Fibroblast of skin of left quadriceps (primary cell): ENCODE measurements at regions not wholly inside any gene's neighbourhood (a gene's known extent, or its start where the extent isn't known, plus 50 kb on each side); places are given as distances from the start of the nearest gene placed in this dataset.
"Not testable (repeated sequence)": the region's sequence is repeated elsewhere in the genome, so short reads cannot be mapped to it uniquely, and the experiment has no call there.

ENCODE experiments used
- DNase-seq, 2 experiments: peaks; one replicate each; pipeline ENCODE4 v3.0.0-alpha.2; 2013; ENCODE audit warnings: low read depth in 2 of 2

DNA sequence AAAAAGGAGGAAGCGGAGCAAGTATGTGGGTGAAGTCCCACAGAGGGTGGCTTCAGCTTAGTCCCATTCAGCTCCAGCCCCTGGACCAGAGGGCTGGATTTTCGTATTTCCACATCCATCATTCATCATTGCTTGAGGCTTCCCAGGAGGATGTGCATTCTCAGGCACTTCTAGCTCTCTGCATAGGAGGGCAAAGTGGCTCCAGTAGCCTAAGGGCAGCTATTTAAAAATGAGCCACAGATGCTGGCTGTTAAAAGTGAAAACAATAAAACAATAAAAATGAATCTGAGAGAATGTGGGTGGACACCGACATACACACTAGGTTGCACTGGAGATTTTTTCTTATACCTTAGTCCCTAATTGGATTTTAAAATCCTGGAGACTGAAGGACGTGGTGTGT lies 629.2 kb upstream of the ZNF385D start:
- DNase-seq: no peak

DNA sequence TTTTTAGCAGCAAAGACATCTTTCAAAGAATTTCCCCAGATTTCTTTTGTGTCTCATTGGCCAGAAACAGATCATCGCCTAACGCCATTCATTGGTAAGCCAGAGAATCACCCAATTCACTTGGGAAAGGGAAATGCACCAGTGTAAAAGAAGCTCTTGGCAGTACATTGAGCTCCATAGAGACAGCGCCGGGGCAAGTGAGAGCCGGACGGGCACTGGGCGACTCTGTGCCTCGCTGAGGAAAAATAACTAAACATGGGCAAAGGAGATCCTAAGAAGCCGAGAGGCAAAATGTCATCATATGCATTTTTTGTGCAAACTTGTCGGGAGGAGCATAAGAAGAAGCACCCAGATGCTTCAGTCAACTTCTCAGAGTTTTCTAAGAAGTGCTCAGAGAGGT lies 630.6 kb upstream of the ZNF385D start:
- not testable (repeated sequence) for DNase-seq

DNA sequence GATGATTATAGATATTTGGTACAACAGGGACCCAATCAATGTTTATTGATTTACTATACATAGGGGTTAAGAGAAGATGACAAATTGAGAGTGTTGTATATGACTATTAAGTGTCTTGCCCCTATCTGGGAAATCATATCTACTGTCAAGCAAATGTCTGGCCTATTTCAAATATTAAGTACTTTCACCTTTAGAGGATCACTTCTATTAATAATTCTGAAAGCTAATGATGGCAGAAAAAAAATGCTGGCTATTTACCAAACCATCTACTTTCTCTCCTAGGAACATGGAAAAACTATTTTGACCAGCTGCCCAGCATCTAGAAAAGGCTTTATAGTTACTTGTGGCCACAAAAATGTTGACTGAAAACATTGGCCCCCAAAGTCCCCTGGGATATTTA lies 632.3 kb upstream of the ZNF385D start:
- DNase-seq: no peak

DNA sequence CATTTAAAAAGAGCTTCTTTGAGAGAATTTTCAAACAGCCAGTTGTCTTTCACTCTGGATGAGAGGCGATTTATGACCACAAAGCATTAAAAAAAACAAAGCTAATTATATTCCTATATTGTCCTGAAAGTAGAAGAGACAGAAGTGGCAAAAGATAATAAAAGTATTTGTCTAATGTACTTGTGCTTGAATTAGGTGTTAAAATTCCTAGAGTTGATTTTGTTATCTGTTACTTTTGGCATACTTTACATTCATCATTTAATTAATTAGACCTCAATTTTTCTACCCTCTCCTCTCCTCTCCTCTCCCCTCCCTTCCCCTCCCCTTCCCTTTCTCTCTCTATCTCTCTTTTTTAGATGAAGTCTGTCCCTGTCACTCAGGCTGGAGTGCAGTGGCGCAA lies 635.1 kb upstream of the ZNF385D start:
- no peak for DNase-seq

DNA sequence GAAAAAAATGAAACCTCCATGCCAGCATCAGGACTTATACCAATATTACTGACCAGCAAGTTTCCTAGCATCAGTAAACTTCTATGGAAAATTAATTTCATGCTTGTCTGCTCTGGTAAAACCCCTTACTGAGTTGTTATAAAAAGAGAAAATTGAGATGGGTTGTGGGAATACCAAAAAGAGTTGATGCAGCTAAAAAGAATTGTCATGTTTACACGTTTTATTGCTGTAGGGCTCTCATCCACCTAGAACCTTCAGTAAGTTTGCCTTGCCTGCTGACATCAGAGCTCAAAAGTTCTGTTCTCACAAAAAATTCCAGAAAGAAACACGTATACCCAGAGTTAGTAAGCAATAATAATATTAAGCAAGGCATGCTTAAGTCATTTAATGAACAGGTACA lies 641.3 kb upstream of the ZNF385D start:
- DNase-seq: no peak

DNA sequence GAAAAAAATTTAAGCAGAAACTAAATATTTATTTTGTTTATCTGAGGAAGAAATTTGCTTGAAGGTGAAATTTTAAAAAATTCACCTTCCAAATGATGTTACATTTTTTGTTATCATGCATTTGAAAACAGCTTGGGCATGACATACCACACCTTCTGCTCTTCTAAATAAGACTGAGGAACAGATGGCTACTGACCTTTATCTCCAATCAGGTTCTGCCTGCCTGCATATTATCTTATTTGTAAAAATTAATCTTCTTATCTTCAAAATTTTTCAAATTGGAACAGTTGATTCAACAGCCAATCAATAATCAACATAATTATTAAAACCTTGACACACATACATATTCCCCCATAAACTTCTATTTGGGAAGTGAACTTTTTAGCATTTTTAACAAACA lies 641.8 kb upstream of the ZNF385D start:
- DNase-seq: no peak

DNA sequence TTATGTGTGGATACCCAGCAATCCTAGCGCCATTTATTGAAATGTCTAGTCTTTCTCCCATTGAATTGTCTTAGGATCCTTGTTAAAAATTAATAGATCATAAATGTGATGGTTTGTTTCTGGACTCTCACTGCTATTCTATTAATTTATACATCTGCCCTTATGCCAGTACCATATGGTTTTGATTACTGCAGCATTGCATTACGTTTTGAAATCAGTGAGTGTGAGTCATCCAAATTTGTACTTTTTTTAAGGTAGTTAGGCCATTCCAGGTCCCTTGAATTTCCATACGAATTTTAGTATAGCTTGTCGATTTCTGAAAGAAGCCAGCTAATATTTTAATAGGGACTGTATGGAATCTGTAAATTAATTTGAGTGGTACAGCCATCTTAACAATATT lies 648.6 kb upstream of the ZNF385D start:
- DNase-seq: peak; percentile 13 to 20

DNA sequence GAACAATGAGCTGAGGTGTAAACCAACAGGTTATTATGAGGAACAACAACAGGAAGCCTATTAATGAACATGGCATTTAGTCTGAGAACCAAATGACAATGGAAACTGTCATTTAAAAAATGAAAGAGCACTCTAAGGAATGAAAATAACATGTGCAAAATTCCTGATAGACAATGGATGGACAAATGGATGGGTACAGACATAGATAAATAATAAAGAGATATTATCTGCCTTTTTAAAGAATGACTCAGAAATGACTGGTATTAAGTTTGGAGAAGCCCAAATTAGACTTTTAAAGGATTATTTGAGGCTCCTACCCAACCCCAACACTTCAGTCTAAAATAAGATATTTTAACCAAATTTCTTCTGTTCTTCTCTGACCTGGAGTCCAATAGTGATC lies 650.5 kb upstream of the ZNF385D start:
- DNase-seq: no peak

DNA sequence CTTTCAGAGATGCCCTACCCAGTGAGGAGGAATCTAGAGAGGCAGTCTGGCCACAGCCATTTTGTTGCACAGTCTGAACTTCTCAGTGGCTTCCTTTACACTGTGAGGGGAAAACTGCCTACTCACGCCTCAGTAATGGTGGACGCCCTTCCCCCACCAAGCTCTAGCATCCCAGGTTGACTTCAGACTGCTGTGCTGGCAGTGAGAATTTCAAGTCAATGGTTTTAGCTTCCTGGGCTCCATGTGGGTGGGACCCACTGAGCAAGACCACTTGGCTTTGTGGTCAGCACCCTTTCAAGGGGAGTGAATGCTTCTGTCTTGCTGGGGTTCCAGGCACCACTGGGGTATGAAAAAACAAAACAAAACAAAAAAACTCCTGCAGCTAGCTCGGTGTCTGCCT lies 663.2 kb upstream of the ZNF385D start:
- DNase-seq: no peak

DNA sequence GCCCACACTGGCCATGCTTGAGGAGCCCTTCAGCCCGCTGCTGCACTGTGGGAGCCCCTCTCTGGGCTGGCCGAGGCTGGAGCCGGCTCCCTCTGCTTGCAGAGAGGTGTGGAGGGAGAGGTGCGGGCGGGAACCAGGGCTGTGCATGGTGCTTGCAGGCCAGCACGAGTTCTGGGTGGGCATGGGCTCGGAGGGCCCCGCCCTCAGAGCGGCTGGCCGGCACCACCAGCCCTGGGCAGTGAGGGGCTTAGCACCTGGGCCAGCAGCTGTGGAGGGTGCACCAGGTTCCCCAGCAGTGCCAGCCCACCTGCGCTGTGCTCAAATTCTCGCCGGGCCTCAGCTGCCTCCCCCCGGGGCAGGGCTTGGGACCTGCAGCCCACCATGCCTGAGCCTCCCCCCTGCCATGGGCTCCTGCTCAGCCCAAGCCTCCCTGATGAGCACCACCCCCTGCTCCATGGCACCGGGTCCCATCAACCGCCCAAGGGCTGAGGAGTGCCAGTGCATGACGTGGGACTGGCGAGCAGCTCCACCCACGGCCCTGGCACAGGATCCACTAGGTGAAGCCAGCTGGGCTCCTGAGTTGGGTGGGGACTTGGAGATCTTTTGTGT lies 665.9 kb upstream of the ZNF385D start:
- DNase-seq: not testable (repeated sequence)

DNA sequence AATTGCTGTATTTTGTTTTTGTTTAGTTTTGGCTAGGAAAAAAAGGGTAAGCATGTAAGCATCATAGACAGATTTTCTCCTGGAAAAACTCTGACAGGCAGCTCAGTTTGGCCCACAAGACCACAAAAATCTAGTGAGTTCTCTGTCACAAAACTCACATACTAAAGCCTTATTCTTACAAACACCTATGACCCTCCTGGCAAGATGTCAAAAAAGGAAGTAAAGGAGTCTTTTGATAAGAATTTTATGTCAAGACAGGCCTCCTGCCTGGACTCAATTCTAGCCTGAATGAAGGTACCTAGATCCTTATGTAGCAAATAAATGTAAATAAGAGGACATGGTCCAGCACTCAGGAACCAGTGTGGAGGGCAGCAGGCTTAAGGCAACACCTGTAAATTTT lies 668.3 kb upstream of the ZNF385D start:
- DNase-seq: no peak

DNA sequence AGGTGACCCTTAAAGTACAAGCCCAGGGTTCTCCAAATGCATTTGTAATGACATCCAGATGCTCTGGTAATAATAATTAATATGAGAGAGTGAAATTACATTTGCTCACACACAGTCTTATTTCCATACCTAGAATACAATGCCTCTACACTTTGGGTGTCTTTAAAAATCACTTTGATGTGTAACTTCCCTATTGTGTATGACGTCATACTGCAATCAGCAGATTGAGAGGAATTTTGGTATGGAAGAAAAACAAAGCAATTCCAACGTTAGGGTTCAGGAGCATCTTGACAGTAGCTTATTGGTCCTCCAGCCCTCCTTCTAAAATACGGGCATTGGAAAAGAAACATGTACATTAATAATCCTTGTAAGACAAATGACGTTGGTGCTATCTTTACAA lies 670.6 kb upstream of the ZNF385D start:
- DNase-seq: no peak

DNA sequence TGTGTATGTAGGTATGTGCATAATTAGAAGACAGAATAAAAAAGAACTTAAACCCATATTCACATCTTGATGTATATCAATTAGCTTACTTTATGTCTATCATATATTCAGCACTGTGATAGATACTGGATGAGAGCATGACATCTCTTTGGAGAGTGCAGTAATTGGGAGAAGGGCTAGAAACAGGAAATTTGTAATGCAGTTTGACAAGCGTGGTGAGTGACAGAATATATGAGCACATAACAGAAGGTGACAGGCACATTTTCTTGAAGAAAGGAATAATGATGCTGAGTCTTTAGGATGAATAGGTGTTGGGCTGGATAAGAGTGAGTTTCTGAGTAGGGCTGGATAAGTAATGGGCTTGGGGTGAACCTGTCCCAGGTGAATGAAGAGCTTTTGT lies 680.3 kb upstream of the ZNF385D start:
- DNase-seq: no peak

DNA sequence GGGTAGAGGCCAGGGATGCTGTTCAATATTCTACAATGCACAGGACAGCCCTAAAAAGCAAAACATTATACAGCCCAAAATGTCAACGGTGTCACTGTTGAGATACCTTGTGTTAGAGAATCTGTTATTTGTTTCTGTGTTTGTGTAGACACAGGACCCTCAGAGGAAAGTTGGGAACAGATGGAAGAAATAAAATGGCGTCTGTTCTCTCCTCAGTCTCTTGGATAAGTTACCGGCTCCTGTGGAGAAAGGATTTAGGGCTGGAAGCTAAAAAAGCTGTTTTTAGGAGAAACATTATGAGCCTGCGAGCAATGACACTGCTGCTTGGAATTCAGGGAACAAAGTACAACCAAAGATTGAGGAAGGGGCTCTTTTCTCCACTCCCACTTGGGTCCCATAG lies 688.6 kb upstream of the ZNF385D start:
- no peak for DNase-seq

DNA sequence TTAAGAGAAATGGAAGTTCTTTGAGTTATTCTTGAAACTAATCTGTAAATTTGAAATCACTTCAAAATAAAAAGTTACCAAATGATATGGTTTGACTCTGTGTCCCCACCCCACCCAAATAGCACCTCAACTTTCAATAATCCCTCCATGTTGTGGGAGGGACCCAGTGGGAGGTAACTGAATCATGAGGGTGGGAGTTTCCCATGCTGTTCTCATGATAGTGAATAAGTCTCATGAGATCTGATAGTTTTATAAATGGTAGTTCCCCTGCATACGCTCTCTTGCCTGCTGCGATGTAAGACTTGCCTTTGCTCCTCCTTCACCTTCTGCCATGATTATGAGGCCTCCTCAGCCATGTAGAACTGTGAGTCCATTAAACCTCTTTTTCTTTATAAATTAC lies 690.7 kb upstream of the ZNF385D start:
- DNase-seq: no peak

DNA sequence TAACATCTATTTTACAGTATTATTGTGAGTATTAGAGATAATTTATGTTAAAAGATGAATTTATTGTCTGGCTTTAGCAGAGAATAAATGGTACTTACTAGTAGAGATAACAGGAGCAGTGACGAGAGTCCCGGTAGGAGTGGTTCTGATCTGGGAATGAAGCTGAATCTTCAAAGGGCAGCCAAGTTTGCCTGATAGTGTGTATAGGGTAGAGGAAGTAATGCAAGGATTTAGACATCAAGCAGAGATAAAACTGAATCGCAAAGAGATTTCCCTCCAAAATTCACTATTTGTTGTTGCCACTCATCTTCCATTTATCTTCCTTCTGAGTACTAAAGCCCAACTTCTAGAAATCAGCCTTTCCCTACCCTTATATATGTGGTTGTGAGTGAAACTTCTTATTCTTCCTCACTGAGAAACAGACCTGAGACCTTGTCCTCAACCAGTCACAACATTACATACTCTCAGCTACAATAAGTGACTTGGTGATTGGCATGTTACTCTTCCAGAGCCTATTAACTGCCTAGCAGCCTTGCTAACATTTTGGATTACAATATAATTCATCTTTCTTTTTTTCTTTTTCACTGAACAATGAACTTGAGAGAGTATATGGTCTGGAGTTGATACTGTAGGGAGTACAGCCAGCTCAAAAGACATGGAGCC lies 692.7 kb upstream of the ZNF385D start:
- DNase-seq: no peak

DNA sequence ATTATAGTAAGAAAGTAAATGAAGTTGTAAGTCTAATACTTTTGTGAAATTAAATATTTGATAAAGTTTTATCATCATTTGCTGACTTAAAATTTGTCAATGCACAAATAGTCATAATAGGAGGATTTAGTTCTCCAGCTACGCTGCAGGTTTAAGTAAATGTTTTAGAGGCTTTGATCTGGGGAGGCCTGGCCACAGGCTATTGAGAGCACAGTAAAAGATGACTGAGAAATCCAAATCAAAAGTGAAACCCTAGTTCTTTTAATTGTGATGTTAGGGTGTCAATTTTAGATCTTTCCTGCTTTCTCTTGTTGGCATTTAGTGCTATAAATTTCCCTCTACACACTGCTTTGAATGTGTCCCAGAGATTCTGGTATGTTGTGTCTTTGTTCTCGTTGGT lies 694.3 kb upstream of the ZNF385D start:
- not testable (repeated sequence) for DNase-seq

DNA sequence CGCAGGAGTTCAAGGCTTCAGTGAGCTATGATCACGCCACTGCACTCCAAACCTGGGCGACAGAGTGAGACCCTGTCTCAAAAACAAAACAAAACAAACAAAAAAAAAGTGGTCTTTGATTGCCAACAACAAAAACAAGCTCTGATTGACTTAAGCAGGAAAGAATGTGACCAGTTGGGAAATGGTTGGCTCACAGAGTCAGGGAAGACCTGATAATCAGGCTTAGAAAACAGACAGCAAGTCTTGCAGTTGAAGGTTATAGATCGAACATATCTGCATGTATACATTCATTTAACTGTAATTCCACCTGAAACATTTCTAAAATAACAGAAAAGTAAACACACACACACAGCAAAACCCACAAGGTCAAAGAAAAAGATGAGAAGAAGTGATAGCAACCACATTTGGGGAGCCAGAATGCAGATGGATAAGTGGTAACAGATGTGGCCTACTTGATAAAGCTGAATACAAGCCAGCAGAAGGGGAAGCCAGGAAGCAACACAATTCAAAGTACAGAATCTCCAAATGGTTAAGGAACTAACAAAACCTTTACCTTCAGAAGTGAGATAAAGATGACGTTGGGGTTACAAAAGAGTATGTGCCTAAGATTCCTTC lies 699.9 kb upstream of the ZNF385D start:
- DNase-seq: peak; percentile 5

DNA sequence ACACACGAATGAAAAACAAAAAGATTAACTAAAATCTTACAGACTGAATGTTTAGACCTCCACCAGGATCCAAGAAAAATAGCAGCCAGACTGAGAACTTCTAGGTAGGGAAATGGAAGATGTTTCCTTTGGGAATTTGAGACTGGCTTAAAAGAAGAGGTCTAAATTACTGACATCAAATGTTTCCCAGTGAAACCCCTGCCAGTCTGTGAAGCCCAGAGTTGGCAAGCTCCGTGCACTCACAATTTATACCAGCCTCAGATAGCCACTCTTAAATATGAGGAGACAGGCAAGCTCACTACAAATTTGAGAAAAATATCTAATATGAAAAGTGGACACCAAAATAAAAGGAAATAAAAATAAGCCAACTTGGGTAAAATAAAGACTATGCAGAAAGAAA lies 700.5 kb upstream of the ZNF385D start:
- DNase-seq: no peak

DNA sequence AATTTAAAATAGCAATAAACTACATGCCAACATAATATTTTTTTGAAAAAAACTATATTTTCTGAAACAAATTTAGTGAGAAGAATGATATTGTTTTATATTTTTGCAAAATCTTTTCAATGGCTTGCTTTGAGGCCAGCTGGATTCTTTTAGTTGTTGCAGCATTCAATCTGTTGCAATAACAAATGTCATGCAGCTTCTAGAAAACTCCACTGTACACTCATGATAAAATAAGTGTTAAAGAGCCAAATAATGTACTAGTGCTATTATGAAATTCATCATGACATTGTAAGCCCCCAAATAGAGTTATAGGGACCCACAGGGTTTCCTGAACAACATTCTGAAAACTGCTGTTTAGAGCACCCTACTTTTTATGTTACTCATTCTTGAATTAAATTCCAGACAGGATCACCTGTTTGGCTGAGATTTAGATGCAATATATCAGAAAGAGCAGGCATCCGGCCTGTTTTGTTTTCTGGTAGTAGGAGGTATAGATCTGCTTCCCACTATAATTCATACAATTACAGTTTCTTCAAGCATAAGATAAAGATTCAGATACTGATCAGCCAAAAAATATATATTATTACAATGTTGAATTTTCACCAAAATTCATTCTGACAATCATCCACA lies 703.0 kb upstream of the ZNF385D start:
- DNase-seq: no peak

DNA sequence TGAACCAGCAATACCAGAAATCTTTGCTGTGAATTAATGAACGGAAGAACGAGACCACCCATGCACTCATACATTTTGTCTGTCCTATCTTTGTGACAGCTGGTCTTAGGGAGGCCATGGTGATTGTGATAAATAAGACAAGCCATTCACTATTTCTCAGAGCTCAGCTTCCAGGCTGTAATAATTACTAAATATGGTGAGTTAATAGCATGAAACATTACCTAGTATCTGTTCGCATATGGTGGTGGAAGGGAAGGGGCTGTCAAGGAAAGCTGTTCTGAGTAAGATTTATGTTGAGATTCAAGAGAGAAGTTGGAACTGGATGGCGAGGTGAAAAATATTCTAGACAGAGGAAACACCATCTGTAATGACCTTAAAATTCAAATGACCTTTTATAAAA lies 719.0 kb upstream of the ZNF385D start:
- DNase-seq: no peak

DNA sequence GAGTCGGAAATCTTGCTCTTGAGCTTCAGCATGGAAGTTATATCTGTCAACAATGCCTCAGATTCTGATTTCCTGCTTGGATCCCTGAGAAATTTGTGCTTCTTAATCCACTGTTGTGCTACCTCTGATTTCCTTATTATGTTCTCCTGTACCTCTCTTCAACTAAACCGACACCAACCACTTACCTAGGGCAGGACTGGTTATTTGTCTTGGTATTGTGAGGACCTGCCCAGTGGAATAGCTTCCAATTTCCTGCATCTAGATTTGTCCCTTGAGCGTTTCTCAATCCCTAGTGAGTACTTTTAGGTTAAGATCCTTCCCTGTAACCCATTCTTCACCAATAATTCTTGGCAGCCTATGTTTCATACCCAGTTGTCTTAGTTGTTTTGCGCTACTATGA lies 720.5 kb upstream of the ZNF385D start:
- no peak for DNase-seq
